ENCODE measurements at regions not wholly inside any gene's neighbourhood (a gene's known extent, or its start where the extent isn't known, plus 50 kb on each side); places are given as distances from the start of the nearest gene placed in this dataset.

DNA sequence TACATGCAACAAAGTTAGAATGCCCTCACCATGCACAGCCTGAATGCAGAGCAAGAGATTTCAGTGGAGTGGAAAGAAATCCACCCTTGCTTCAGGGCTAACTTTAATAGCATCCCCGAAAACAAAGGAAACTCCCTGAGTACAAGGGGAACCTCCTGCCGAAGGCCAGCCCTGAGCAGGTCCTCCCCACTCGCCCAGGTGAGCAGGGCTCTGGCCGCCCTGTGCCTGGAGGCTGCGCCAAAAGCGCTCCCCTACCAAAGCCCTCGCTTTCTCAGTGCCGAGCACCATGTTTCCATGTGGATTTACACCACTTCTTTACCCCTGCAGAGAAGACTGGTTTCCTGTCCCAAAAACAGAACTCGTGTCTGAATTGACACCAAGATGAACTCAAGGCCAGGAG, 61.9 kb upstream of the RPS6KA2 start:
- TF ChIP-seq GATA3 (IDR thresholded peaks at IDR 0.05; ENCODE audit: low read depth, low read length): no peak
- no peak for TF ChIP-seq GATA2 (IDR thresholded peaks at IDR 0.05; ENCODE audit: low read depth, low read length)

DNA sequence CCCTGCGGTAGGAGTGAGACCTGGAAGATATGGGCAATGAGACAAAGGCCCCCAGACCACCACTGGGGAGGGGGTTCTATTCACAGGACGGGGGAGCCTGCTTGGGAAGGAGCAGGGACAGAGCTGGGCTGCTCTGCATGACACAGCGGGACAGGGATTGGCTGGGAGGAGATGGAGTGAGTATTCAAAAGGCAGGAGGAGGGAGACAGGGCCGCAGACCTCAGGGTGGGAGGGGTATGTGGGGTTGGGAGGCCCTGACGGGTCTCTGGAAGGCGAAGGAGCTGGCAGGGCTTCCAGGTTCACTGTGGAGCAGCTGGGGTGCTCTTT, 60.8 kb upstream of the RPS6KA2 start:
- TF ChIP-seq GATA2 (IDR thresholded peaks at IDR 0.05; ENCODE audit: low read depth, low read length) (no peak), GATA3 (IDR thresholded peaks at IDR 0.05; ENCODE audit: low read depth, low read length) (no peak)

DNA sequence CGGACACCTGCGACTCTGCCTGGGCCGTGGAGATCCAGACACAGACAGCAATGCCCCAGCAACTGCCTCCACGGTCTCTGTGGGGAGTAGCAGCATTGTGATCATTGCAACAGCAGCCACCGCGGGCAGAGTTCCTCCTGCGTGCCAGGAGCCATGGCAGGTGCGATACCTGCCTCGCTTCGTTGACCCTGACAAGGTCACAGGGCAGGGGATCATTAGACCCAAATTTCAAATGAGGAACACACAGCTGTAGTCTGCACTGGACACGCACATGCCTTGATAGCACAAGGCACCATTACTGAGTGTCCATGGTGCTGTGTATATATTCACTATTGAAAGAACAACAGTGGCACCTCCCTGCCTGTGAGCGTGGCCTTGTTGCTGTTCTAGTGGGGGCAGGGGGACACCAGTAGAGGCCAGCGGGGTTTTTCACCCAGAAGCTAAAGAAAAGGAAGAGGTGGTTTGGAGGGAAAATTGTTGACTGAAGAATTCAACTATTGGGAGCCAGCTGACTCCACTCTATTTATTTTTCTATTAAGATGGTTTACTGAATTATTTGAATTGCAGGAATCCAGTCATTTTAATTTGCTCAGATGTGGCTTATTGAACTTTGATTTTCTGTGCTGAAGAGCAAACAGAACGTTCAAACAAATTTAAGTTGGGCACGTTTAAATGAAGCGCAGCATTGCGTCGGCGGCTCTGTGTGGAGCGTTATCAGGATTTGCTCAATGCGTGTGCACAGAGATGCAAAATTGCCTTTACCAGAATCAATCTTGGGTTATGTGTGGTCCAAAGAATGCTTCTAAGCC, 60.2 kb upstream of the RPS6KA2 start:
- TF ChIP-seq GATA2 (IDR thresholded peaks at IDR 0.05; ENCODE audit: low read depth, low read length): no peak
- TF ChIP-seq GATA3 (IDR thresholded peaks at IDR 0.05; ENCODE audit: low read depth, low read length): no peak

- TF ChIP-seq GATA2 (IDR thresholded peaks at IDR 0.05; ENCODE audit: low read depth, low read length): no peak
- TF ChIP-seq GATA3 (IDR thresholded peaks at IDR 0.05; ENCODE audit: low read depth, low read length): no peak
Measured at GRCh38 chr6:166686317-166686716, 59.3 kb upstream of the RPS6KA2 start.

- no peak for TF ChIP-seq GATA3 (IDR thresholded peaks at IDR 0.05; ENCODE audit: low read depth, low read length)
- TF ChIP-seq GATA2 (IDR thresholded peaks at IDR 0.05; ENCODE audit: low read depth, low read length): no peak
Measured at GRCh38 chr6:166684866-166685265, 57.8 kb upstream of the RPS6KA2 start.

DNA sequence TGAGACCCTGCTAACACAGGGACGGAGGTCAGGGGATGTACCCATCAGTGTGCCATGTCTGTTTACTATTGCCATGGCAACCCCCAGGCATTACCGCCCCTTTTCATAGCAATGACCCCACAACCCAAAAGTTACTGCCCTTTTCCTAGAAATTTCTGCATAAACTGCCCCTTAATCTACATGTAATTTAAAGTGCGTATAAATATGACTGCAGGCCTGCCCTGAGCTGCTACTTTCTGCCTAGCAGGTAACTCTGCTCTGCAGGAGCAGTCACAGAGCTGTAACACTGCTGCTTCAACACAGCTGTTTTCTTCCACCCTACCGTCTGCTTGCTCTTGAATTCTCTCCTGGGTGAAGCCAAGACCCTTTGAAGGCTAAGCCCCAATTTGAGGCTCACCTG, 57.1 kb upstream of the RPS6KA2 start:
- no peak for TF ChIP-seq GATA2 (IDR thresholded peaks at IDR 0.05; ENCODE audit: low read depth, low read length)
- TF ChIP-seq GATA3 (IDR thresholded peaks at IDR 0.05; ENCODE audit: low read depth, low read length): no peak

DNA sequence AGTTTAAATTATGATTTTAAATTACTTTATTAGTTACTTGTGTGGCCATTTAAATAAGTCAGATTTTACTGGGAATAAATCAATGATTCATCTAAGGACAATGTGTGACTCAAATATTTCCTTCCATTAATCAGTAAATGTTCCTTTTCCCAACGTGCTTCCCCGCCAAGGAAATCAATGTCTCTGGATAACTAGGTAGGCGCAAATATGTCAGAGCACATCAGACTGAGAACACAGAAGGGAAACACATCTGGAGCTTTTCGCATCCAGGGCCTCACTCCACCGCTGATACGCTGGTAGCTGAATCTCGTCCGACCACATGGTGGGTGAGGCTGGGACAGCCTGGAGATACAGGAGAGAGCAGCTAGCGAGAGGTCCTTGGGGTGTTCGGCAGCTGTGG, 56.4 kb upstream of the RPS6KA2 start:
- no peak for TF ChIP-seq GATA2 (IDR thresholded peaks at IDR 0.05; ENCODE audit: low read depth, low read length)
- no peak for TF ChIP-seq GATA3 (IDR thresholded peaks at IDR 0.05; ENCODE audit: low read depth, low read length)

DNA sequence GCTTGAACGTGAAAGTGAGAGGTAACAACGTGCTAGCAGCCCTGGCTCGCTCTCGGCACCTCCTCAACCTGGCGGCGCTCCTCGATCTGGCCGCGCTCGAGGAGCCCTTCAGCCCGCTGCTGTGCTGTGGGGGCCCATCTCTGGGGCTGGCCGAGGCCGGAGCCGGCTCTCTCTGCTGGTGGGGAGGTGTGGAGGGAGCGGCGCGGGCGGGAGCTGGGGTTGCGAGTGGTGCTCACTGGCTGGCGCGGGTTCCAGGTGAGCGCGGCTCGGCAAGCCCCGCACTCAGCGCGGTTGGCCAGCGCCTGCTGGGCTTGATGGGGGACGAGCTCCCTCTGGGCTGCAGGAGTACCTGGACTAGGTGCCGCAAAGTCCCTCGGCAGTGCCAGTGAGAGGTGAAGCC, 52.5 kb upstream of the RPS6KA2 start:
- TF ChIP-seq GATA2 (IDR thresholded peaks at IDR 0.05; ENCODE audit: low read depth, low read length): no peak
- no peak for TF ChIP-seq GATA3 (IDR thresholded peaks at IDR 0.05; ENCODE audit: low read depth, low read length)

GRCh38 chr6:166678426-166678825, 51.4 kb upstream of the RPS6KA2 start:
- TF ChIP-seq GATA3 (IDR thresholded peaks at IDR 0.05; ENCODE audit: low read depth, low read length): no peak
- TF ChIP-seq GATA2 (IDR thresholded peaks at IDR 0.05; ENCODE audit: low read depth, low read length): no peak

DNA sequence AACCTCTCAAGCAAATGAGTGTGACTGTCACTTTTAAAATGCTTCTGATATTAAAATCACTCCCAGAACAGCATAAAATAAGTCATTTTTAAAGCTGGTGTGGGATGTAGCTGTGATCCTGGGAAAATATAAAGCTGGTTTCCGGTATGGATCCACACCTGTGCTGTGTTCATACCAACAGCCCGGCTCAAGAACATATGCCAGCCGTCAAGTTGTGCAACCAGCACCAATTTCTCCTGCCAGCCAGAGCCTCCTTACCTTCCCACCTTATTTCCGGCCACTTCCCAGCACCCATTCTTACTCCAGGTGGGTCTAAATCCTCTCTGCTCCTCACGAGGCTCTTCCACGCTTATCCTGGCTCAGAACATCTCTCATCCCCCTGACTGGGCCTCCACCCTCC, 50.9 kb upstream of the RPS6KA2 start:
- TF ChIP-seq GATA2 (IDR thresholded peaks at IDR 0.05; ENCODE audit: low read depth, low read length) (no peak), GATA3 (IDR thresholded peaks at IDR 0.05; ENCODE audit: low read depth, low read length) (no peak)
